Stomach (tissue), 4 donors: ENCODE measurements at regions not wholly inside any gene's neighbourhood (a gene's known extent, or its start where the extent isn't known, plus 50 kb on each side); places are given as distances from the start of the nearest gene placed in this dataset.

Experiments used
- EP300 ChIP-seq: sonication (generic); formaldehyde crosslinking; IDR thresholded peaks from one replicate; pipeline ENCODE4 v1.6.1; 2017; ENCODE audit warnings: antibody characterized with exemption
- POLR2A ChIP-seq, 4 donors: fragments of 450-650 bp; IDR thresholded peaks; one replicate each; pipeline ENCODE4 v1.6.1; 2016; ENCODE audit warnings: antibody characterized with exemption in 4 of 4, control low read depth in 2 of 4, mild to moderate bottlenecking in 1 of 4, moderate library complexity in 1 of 4
- POLR2AphosphoS5 ChIP-seq, 3 donors: sonication (generic); formaldehyde crosslinking; IDR thresholded peaks; one replicate each; pipeline ENCODE4 v1.6.1; 2016; ENCODE audit warnings: antibody characterized with exemption in 3 of 3
- TF ChIP-seq, protein P1 (sequence below), 7 experiments: fragments of 450-650 bp in 4 of 7; fragments of 200-600 bp in 3 of 7; sonication (generic) in 3 of 7; IDR thresholded peaks; one replicate each; pipeline ENCODE4 v1.5.1; 2016 to 2019; ENCODE audit warnings: antibody characterized with exemption in 7 of 7, control low read depth in 2 of 7, mild to moderate bottlenecking in 1 of 7

DNA sequence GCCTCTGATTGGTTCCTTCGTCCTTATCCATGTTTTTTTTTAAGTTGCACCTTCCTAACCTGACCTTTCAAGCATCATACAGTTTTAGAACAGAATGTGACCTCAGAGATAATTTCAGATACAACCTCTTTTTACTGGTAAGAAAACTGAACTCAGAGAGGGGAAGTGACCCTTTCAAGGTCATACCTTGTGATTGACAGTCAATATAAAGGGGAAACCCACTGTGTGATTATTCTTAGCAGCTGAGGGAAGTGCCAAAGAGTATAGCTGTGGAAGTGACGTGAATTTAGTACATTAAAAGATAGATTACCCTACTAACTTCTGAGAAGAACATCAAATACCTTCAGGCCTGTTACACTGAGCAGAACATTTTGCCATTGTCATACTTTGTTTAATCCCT, 319.4 kb downstream of the NEK10 start:
- TF ChIP-seq, protein P1, sequence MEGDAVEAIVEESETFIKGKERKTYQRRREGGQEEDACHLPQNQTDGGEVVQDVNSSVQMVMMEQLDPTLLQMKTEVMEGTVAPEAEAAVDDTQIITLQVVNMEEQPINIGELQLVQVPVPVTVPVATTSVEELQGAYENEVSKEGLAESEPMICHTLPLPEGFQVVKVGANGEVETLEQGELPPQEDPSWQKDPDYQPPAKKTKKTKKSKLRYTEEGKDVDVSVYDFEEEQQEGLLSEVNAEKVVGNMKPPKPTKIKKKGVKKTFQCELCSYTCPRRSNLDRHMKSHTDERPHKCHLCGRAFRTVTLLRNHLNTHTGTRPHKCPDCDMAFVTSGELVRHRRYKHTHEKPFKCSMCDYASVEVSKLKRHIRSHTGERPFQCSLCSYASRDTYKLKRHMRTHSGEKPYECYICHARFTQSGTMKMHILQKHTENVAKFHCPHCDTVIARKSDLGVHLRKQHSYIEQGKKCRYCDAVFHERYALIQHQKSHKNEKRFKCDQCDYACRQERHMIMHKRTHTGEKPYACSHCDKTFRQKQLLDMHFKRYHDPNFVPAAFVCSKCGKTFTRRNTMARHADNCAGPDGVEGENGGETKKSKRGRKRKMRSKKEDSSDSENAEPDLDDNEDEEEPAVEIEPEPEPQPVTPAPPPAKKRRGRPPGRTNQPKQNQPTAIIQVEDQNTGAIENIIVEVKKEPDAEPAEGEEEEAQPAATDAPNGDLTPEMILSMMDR (IDR thresholded peaks at IDR 0.05) = no peak
- TF ChIP-seq POLR2AphosphoS5 (IDR thresholded peaks at IDR 0.05) (no peak), POLR2A (IDR thresholded peaks at IDR 0.05) (no peak), EP300 (no peak)
